Endodermal cell (in vitro differentiated cells): ENCODE measurements at regions not wholly inside any gene's neighbourhood (a gene's known extent, or its start where the extent isn't known, plus 50 kb on each side); places are given as distances from the start of the nearest gene placed in this dataset.

Experiments
- DNase-seq: peaks from one replicate; pipeline ENCODE4 v3.0.0-alpha.2; 2017
- H3K27ac ChIP-seq: 2 replicates; pipeline ENCODE4 v1.5.1; 2013; ENCODE audit warnings: mild to moderate bottlenecking, low read depth, low read length, moderate library complexity
- H3K27me3 ChIP-seq: 2 replicates; pipeline ENCODE4 v1.6.1; 2013; ENCODE audit warnings: mild to moderate bottlenecking, low read length, moderate library complexity; ENCODE audit not compliant: insufficient read depth, control insufficient read depth, poor library complexity, severe bottlenecking
- H3K36me3 ChIP-seq: 2 replicates; pipeline ENCODE4 v1.7.0; 2013; ENCODE audit warnings: mild to moderate bottlenecking, low read length, moderate library complexity; ENCODE audit not compliant: control insufficient read depth, insufficient read depth
- H3K4me1 ChIP-seq: one replicate; pipeline ENCODE4 v1.7.0; 2013; ENCODE audit warnings: low read length; ENCODE audit not compliant: control insufficient read depth, insufficient read depth
- H3K4me3 ChIP-seq: 2 replicates; pipeline ENCODE4 v1.5.1; 2013; ENCODE audit warnings: mild to moderate bottlenecking, low read length, moderate library complexity
- H3K9ac ChIP-seq: 2 replicates; pipeline ENCODE4 v1.6.1; 2013; ENCODE audit warnings: mild to moderate bottlenecking, low read length, moderate library complexity; ENCODE audit not compliant: poor library complexity, severe bottlenecking; ENCODE audit errors: extremely low read depth
- H3K9me3 ChIP-seq: 2 replicates; pipeline ENCODE4 v1.6.1; 2013; ENCODE audit warnings: mild to moderate bottlenecking, low read length, moderate library complexity; ENCODE audit not compliant: control insufficient read depth
- H3K27ac Mint-ChIP-seq: 2 replicates; pipeline ENCODE4 v1.8.0; 2020; ENCODE audit warnings: mixed read lengths
- H3K27me3 Mint-ChIP-seq: 2 replicates; pipeline ENCODE4 v1.8.0; 2021; ENCODE audit warnings: mild to moderate bottlenecking, mixed read lengths; ENCODE audit not compliant: insufficient read depth
- H3K36me3 Mint-ChIP-seq: 2 replicates; pipeline ENCODE4 v1.8.0; 2020; ENCODE audit warnings: low read depth, mixed read lengths
- H3K4me1 Mint-ChIP-seq: 2 replicates; pipeline ENCODE4 v1.8.0; 2020; ENCODE audit warnings: mixed read lengths
- H3K4me3 Mint-ChIP-seq: 2 replicates; pipeline ENCODE4 v1.8.0; 2020; ENCODE audit warnings: mild to moderate bottlenecking, moderate library complexity, mixed read lengths
- H3K9me3 Mint-ChIP-seq: 2 replicates; pipeline ENCODE4 v1.8.0; 2020; ENCODE audit warnings: mild to moderate bottlenecking, mixed read lengths
- CTCF ChIP-seq: fragments of 200-600 bp; sonication (generic); conservative IDR thresholded peaks from 2 replicates; pipeline ENCODE4 v1.5.0; 2021; ENCODE audit warnings: antibody characterized with exemption, mild to moderate bottlenecking
- WGBS, 2 experiments: methylation state at CpG; one replicate each; pipeline versions ENCODE4 v1.1.5 to v1.1.7; 2013; ENCODE audit warnings: missing lambda C conversion rate in 2 of 2, mixed read lengths in 1 of 2; ENCODE audit not compliant: insufficient coverage in 1 of 2, insufficient read length in 1 of 2; 5-methylcytosine and 5-hydroxymethylcytosine counted together

GRCh38 chr10:33529234-33529633, 194.8 kb upstream of the NRP1 start:
- no peaks in the 10 kb centered on the region for H3K4me1 ChIP-seq
- H3K27ac Mint-ChIP-seq = no peak overlapping the region
- no peaks in the 10 kb centered on the region for H3K36me3 ChIP-seq
- TF ChIP-seq CTCF = no peak
- no peak overlapping the region for H3K27ac ChIP-seq
- H3K9ac ChIP-seq = no peak overlapping the region
- no peaks in the 10 kb centered on the region for H3K9me3 Mint-ChIP-seq
- H3K4me3 ChIP-seq = no peak overlapping the region
- H3K9me3 ChIP-seq = no peaks in the 10 kb centered on the region
- no peak overlapping the region for H3K4me3 Mint-ChIP-seq
- H3K36me3 Mint-ChIP-seq = no peaks in the 10 kb centered on the region
- no peaks in the 10 kb centered on the region for H3K27me3 ChIP-seq
- H3K27me3 Mint-ChIP-seq = no peaks in the 10 kb centered on the region
- DNase-seq = no peak
- H3K4me1 Mint-ChIP-seq = no peaks in the 10 kb centered on the region

- H3K36me3 ChIP-seq = no peaks in the 10 kb centered on the region
- H3K4me3 ChIP-seq = no peak overlapping the region
- H3K9me3 Mint-ChIP-seq = no peaks in the 10 kb centered on the region
- no peak overlapping the region for H3K27ac ChIP-seq
- no peaks in the 10 kb centered on the region for H3K9me3 ChIP-seq
- H3K36me3 Mint-ChIP-seq = no peaks in the 10 kb centered on the region
- no peaks in the 10 kb centered on the region for H3K4me1 ChIP-seq
- no peak for TF ChIP-seq CTCF
- H3K9ac ChIP-seq = no peak overlapping the region
- H3K27me3 Mint-ChIP-seq = no peaks in the 10 kb centered on the region
- no peaks in the 10 kb centered on the region for H3K27me3 ChIP-seq
- WGBS, 2 experiments = 40 to 76% methylated on average over 1 to 4 of the region's 4 CpGs
- no peak for DNase-seq
- no peak overlapping the region for H3K27ac Mint-ChIP-seq
- no peaks in the 10 kb centered on the region for H3K4me1 Mint-ChIP-seq
- H3K4me3 Mint-ChIP-seq = no peak overlapping the region
Observed at GRCh38 chr10:33524966-33525365, 190.5 kb upstream of the NRP1 start.

- H3K36me3 Mint-ChIP-seq = no peaks in the 10 kb centered on the region
- H3K9me3 Mint-ChIP-seq = no peaks in the 10 kb centered on the region
- H3K4me3 Mint-ChIP-seq = no peak overlapping the region
- no peak overlapping the region for H3K4me3 ChIP-seq
- H3K4me1 ChIP-seq = no peaks in the 10 kb centered on the region
- 81 to 88% methylated on average over 2 to 5 of the region's 5 CpGs for WGBS, 2 experiments
- no peaks in the 10 kb centered on the region for H3K9me3 ChIP-seq
- no peak overlapping the region for H3K27ac Mint-ChIP-seq
- DNase-seq = no peak
- no peak overlapping the region for H3K27ac ChIP-seq
- H3K27me3 Mint-ChIP-seq = no peaks in the 10 kb centered on the region
- H3K9ac ChIP-seq = no peak overlapping the region
- no peaks in the 10 kb centered on the region for H3K36me3 ChIP-seq
- no peaks in the 10 kb centered on the region for H3K27me3 ChIP-seq
- H3K4me1 Mint-ChIP-seq = no peaks in the 10 kb centered on the region
- no peak for TF ChIP-seq CTCF
Observed at GRCh38 chr10:33524041-33524440, 189.6 kb upstream of the NRP1 start.
